Breast epithelium (tissue), 3 donors: ENCODE measurements at regions not wholly inside any gene's neighbourhood (a gene's known extent, or its start where the extent isn't known, plus 50 kb on each side); places are given as distances from the start of the nearest gene placed in this dataset.

Experiments used
- POLR2A ChIP-seq: fragments of 450-650 bp; IDR thresholded peaks from one replicate; pipeline ENCODE4 v1.6.1; 2016; ENCODE audit warnings: antibody characterized with exemption, mild to moderate bottlenecking, moderate library complexity
- POLR2AphosphoS5 ChIP-seq, 3 donors: sonication (generic); formaldehyde crosslinking; IDR thresholded peaks; one replicate each; pipeline ENCODE4 v1.6.1; 2017; ENCODE audit warnings: antibody characterized with exemption in 3 of 3
- TF ChIP-seq, protein P1 (sequence below), 3 donors: fragments of 450-650 bp; IDR thresholded peaks; one replicate each; pipeline ENCODE4 v1.5.1; 2016 to 2017; ENCODE audit warnings: antibody characterized with exemption in 3 of 3, mild to moderate bottlenecking in 3 of 3, moderate library complexity in 3 of 3

- TF ChIP-seq, protein P1, sequence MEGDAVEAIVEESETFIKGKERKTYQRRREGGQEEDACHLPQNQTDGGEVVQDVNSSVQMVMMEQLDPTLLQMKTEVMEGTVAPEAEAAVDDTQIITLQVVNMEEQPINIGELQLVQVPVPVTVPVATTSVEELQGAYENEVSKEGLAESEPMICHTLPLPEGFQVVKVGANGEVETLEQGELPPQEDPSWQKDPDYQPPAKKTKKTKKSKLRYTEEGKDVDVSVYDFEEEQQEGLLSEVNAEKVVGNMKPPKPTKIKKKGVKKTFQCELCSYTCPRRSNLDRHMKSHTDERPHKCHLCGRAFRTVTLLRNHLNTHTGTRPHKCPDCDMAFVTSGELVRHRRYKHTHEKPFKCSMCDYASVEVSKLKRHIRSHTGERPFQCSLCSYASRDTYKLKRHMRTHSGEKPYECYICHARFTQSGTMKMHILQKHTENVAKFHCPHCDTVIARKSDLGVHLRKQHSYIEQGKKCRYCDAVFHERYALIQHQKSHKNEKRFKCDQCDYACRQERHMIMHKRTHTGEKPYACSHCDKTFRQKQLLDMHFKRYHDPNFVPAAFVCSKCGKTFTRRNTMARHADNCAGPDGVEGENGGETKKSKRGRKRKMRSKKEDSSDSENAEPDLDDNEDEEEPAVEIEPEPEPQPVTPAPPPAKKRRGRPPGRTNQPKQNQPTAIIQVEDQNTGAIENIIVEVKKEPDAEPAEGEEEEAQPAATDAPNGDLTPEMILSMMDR (IDR thresholded peaks at IDR 0.05): no peak
- TF ChIP-seq POLR2A (no peak), POLR2AphosphoS5 (IDR thresholded peaks at IDR 0.05) (no peak)
These were observed 84.6 kb upstream of the GHITM start for GRCh38 chr10:84054743-84055142.
